Adrenal gland (tissue), 9 donors: ENCODE measurements at regions not wholly inside any gene's neighbourhood (a gene's known extent, or its start where the extent isn't known, plus 50 kb on each side); places are given as distances from the start of the nearest gene placed in this dataset.

ENCODE experiments used
- DNase-seq, 7 donors: peaks; one replicate each; pipeline ENCODE4 v3.0.0-alpha.2; 2019 to 2020
- H3K27ac ChIP-seq, 5 donors: fragments of 200-600 bp; sonication (generic) in 4 of 5; 1 replicate in 3 of 5; 2 replicates in 2 of 5; pipeline versions ENCODE4 v1.5.1 to v1.8.0; 2016 to 2020; ENCODE audit warnings: mild to moderate bottlenecking in 1 of 5
- H3K27me3 ChIP-seq: fragments of 200-600 bp; 2 replicates; pipeline ENCODE4 v1.8.0; 2021
- H3K36me3 ChIP-seq, 2 donors: fragments of 200-600 bp; replicated peaks in 1 of 2; 1 replicate in 1 of 2; 2 replicates in 1 of 2; pipeline versions ENCODE4 v1.5.1 to v1.8.0; 2018 to 2022
- H3K4me1 ChIP-seq, 2 donors: fragments of 200-600 bp; replicated peaks in 1 of 2; 1 replicate in 1 of 2; 2 replicates in 1 of 2; pipeline versions ENCODE4 v1.5.1 to v1.8.0; 2018 to 2021
- H3K4me3 ChIP-seq, 4 donors: fragments of 200-600 bp; sonication (generic) in 3 of 4; one replicate each; pipeline ENCODE4 v1.5.1; 2016 to 2018
- H3K9me3 ChIP-seq, 3 donors: fragments of 200-600 bp; sonication (generic) in 1 of 3; replicated peaks in 1 of 3; 1 replicate in 2 of 3; 2 replicates in 1 of 3; pipeline versions ENCODE4 v1.5.1 to v1.8.0; 2016 to 2021
- POLR2A ChIP-seq, 2 donors: fragments of 450-650 bp; IDR thresholded peaks; one replicate each; pipeline ENCODE4 v1.6.1; 2017; ENCODE audit warnings: antibody characterized with exemption in 2 of 2, mild to moderate bottlenecking in 2 of 2, moderate library complexity in 1 of 2
- WGBS, 4 donors: extraction: QIAGEN DNeasy Blood & Tissue Kit in 2 of 4; methylation state at CpG; one replicate each; pipeline versions ENCODE4 v1.1.5 to v1.1.7; 2013 to 2017; 5-methylcytosine and 5-hydroxymethylcytosine counted together
- intact Hi-C, 2 donors: fragments of 100-400 bp; cut with DNase I; formaldehyde crosslinking; loops; one replicate each; pipeline versions ENCODE4 v1.14.1 to v1.15.0; 2022 to 2023
- TF ChIP-seq, protein P1 (sequence below), 6 experiments: fragments of 450-650 bp in 4 of 6; fragments of 200-600 bp in 2 of 6; sonication (generic) in 1 of 6; IDR thresholded peaks; 1 replicate in 5 of 6; 2 replicates in 1 of 6; pipeline versions ENCODE4 v1.5.1 to v1.8.0; 2016 to 2021; ENCODE audit warnings: antibody characterized with exemption in 6 of 6, mild to moderate bottlenecking in 2 of 6, moderate library complexity in 1 of 6
- donor health status: healthy with polysubstance abuse.
- donor health status: Bipolar disorder and iron deficiency.
- donor health status: DM: yes; HTN: yes; CAD: no.
- donor health status: DM: no; HTN: no; CAD: no.
- donor health status: DM: no; HTN: no; CAD: no.

DNA sequence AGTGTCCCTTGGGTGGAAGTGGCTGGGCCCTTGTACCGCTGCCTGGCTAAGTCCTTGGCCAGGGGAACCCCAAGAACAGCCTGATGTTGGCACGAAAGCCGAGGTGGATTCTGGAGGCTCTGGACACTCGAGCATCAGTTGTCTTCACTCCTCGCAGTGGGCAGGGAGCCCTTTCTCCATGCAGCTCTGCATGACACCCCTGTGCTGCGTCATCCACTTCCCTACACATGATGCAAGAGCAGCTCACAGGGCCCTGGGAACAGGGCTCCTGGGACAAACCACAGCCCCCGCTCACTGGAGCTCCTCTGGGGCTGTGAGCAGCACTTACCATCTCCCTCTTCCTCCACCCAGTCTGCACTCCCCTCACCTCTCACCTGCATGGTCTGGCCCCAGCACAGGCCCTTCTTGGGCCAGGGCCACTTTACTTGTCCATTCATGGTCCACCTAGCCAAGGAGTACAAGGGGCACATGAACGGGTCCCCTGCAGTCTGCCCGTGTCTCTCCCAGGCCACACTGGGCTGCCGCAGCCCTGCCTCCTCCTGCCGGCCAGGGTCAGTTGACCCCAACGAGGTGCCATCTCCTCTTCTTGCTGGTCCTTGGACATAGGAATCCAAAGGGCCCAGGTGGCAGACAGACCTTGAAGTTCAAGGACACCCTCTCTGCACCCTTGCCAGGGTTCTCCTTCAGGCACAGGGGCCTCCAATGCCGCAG, 66.5 kb downstream of the IGF2 start:
- H3K27ac ChIP-seq = no peak overlapping the region
- TF ChIP-seq POLR2A (IDR thresholded peaks at IDR 0.05) = no peak
- TF ChIP-seq, protein P1, sequence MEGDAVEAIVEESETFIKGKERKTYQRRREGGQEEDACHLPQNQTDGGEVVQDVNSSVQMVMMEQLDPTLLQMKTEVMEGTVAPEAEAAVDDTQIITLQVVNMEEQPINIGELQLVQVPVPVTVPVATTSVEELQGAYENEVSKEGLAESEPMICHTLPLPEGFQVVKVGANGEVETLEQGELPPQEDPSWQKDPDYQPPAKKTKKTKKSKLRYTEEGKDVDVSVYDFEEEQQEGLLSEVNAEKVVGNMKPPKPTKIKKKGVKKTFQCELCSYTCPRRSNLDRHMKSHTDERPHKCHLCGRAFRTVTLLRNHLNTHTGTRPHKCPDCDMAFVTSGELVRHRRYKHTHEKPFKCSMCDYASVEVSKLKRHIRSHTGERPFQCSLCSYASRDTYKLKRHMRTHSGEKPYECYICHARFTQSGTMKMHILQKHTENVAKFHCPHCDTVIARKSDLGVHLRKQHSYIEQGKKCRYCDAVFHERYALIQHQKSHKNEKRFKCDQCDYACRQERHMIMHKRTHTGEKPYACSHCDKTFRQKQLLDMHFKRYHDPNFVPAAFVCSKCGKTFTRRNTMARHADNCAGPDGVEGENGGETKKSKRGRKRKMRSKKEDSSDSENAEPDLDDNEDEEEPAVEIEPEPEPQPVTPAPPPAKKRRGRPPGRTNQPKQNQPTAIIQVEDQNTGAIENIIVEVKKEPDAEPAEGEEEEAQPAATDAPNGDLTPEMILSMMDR (IDR thresholded peaks at IDR 0.05) = no peak
- WGBS, 4 donors = 81 to 90% (median 86%) methylated on average over 8 to 13 of the region's 13 CpGs
- no peaks in the 10 kb centered on the region for H3K9me3 ChIP-seq
- H3K4me1 ChIP-seq = no peaks in the 10 kb centered on the region
- H3K36me3 ChIP-seq = no peaks in the 10 kb centered on the region
- no peak for DNase-seq
- intact Hi-C loops = no loop called here
- H3K27me3 ChIP-seq = peaks cover 9% of the 10 kb centered on the region
- no peak overlapping the region for H3K4me3 ChIP-seq

DNA sequence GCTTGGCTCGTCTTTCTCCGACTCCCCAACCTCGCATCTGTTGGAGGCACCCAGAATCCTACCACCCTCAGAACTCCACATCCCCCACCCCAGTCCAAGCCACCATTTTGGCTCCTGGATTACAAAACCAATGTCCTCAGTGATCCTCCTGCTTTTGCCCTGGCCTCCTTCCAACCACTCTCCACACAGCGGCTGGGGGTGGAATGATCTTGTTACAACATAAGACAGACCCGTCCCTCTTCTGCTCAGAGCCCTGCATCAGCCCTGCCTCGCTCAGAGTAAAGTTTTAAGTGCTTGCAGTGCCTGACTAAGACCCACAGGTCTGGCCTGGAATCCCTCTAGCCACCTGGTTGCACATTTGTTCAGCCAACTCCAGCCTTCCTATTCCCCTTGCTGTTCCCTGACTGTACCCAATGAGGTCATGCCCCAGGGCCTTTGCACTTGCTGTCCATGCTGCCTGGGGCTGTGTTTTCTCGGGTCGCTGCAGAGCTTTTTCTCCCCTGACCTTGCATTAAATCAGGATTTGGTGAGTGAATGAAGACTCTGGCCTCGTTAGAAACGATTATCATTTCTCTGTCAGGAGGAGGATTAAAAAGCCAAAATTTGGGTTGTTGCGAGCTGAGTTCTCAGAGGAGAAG, 67.3 kb downstream of the IGF2 start:
- no peak for DNase-seq
- Histone ChIP-seq H3K9me3 (no peaks in the 10 kb centered on the region), H3K4me1 (no peaks in the 10 kb centered on the region), H3K36me3 (no peaks in the 10 kb centered on the region), H3K27ac (no peak overlapping the region), H3K27me3 (peaks cover 9% of the 10 kb centered on the region), H3K4me3 (no peak overlapping the region)
- intact Hi-C loops = no loop called here
- 69 to 86% (median 75%) methylated on average over 11 of the region's 11 CpGs for WGBS, 4 donors
- no peak for TF ChIP-seq POLR2A (IDR thresholded peaks at IDR 0.05)
- TF ChIP-seq, protein P1 (IDR thresholded peaks at IDR 0.05) = no peak
